Fibroblast of skin of scalp (primary cell): ENCODE measurements at regions not wholly inside any gene's neighbourhood (a gene's known extent, or its start where the extent isn't known, plus 50 kb on each side); places are given as distances from the start of the nearest gene placed in this dataset.
A peak's percentile ranks its signal among the peaks of the same experiment; 100 is the strongest.

ENCODE experiments used
- DNase-seq: peaks from one replicate; pipeline ENCODE4 v3.0.0-alpha.2; 2013

DNA sequence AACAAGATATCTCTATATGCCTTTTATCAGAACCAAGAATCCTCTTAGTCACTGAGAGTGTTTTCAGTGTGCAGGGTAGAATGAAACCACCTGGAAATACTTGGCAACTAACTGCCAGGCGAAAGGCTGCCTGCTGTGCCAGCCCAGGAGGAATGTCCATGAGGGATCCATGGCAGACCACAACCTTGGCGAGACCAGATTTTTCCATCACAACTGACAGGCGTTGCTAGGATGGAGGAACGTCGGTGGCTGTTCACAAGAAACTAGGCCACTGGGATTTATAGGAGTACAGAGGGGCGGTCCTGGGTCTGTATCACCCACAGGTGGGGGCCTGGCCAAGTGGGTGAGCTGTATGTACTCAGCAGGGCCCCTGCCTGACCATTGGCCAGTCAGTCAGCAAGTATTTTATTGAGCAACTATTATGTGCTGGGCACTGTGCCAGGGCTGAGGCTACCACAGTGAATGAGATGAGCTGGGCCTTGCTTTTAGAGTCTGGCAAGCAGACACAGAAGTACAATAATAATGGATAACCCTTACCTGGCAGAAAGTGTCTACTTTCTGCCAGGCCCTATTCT lies 199.4 kb downstream of the FOXD2 start:
- DNase-seq = no peak

- no peak for DNase-seq
Measured at GRCh38 chr1:47638240-47638639, 200.4 kb downstream of the FOXD2 start.

DNA sequence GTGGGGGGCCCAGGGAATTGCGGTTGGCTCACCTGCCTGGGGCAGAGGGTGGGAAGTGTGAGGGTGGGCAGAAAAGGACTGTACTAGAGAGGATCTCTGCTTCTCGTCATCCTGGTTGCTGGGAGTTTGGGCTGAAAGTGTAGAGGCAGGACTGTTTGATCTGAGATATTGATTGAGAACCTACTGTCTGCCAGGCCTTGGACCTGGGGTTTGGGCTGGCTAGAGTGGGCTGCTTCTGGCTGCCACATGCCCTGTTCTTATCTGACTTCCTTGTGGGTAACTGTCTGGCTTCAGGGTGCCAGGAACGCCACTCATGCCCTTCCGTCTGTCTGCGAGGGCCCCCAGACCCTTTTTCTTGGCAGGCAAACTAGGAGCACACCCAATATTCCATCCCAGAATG lies 200.9 kb downstream of the FOXD2 start:
- no peak for DNase-seq

GRCh38 chr1:47643306-47644211 lies 205.7 kb downstream of the FOXD2 start:
- peak; percentile 31 for DNase-seq

DNA sequence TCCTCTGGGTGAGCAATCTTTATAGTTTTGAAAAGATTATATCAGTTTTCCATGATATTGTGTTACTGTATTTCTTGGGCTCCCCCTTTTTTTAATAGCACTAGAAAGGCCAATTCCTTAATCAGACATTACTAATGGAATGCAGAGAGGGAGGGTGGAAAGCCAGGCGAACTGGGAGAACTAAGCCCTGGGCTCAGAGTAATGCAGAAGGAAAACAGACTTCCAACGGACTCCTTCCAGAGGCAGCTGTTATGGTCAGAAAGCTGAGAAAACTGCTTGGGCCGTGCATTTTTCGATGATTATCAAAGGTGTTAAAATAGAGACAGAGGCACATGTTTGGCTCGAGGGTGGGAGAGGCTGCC lies 206.3 kb downstream of the FOXD2 start:
- DNase-seq = peak; percentile 40

- no peak for DNase-seq
Measured at GRCh38 chr1:47645151-47645550, 207.3 kb downstream of the FOXD2 start.

DNA sequence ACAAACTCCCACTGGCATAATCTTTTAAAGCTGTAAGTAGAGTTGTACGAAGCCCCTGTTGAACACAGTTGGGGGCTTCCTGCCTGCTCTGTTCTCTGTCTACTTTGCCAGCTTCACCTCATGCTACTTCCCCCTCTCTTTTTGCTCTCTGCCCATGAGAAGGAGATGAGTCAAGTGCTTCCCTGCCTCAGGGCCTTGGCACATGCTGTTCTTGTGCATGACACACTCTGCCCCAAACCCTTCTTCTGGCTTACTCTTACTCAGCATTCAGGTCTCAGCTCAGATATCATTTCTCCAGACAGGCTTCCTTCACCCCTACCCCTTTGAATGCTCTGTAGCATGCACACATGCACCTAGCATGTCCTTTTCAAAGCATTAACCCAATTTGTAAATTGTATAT lies 208.8 kb downstream of the FOXD2 start:
- no peak for DNase-seq

DNA sequence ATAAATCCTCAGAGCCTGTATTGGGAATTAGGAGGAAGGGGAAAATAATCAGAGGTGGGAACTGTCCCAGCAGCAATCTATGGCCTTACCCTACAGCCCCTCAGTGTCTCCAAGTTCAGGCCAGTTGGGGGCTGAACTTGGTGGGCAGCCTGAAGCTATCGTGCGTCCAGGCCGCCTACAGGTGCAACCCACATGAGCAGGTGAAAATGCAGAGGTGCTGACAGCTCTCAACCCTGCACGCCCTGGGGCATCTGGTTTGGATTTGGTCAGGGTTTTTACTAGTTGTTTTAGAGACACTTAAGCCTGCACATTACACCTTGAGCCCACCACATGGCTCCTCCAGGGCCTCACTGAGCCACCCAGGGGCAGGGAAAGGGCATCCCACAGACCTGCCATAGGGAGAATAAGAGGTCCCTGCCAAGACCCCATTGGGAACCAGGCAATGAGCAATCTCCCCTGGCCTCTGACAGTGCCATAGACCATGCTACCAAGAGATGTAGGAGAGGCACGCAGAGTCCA lies 209.5 kb downstream of the FOXD2 start:
- DNase-seq = no peak

DNA sequence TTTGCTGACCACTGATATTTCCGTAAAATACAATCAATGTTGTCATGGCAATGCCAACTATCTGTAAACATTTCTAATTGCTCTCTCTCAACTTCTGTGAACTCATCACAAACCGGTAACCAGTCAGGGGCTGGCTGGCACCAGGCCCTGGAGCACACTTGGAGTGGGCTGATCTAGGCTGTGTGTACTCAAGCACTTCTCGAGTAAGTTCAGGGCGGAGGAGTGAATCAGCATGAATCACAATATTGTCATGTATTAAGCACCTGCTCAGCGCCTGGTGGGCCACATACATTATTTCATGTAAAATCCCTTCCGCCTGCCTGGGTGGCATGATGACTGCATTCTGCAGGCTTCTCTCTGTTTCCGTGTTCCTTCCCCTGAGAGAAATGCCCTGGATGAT lies 212.4 kb downstream of the FOXD2 start:
- peak; percentile 72 for DNase-seq

GRCh38 chr1:47650611-47651010 lies 212.8 kb downstream of the FOXD2 start:
- no peak for DNase-seq

GRCh38 chr1:47651311-47652089 lies 213.7 kb downstream of the FOXD2 start:
- no peak for DNase-seq

GRCh38 chr1:47655521-47656300 lies 217.9 kb downstream of the FOXD2 start:
- DNase-seq = no peak

- DNase-seq = peak; percentile 22
Measured at GRCh38 chr1:47656719-47657685, 219.2 kb downstream of the FOXD2 start.

GRCh38 chr1:47658161-47658920 lies 220.5 kb downstream of the FOXD2 start:
- DNase-seq = no peak

- no peak for DNase-seq
Measured at GRCh38 chr1:47659146-47659545, 221.3 kb downstream of the FOXD2 start.

DNA sequence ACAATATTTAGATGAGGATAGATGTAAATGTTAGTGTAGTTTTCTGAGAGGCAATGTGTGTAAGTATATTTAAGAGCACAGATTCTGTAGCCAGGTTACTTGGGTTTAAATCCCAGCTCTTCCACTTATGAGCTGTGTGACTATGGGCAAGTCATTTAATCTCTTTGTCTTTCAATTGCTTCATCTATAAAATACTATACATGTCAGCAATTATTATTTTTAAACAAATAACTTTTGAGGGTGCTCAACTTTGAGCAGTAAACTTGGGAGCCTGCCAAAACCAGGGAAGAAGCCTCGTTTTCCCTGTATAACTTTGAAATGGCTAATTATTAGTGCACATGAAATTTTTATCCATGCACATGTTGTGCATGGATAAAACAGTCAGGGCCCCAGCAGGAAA lies 222.8 kb downstream of the FOXD2 start:
- no peak for DNase-seq

DNA sequence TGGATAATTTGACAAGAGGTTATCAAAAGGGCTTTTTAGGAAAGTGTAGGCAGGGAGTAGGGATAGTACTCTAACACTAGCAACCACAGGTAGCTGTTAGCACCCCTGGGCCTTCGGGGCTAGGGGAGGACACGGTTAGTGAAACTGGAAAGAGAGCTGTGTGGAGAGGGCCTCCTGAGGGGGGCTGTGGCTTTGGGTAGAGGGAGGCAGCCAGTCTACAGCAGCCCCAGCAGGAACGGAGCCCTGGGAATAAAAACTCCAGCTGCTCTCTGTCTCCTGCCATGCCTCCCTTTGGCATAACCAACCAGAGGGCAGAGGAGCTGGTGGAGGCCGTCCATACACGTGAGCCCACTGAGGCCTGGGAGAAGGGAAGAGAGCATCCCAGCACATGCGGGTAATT lies 223.2 kb downstream of the FOXD2 start:
- DNase-seq = no peak

DNA sequence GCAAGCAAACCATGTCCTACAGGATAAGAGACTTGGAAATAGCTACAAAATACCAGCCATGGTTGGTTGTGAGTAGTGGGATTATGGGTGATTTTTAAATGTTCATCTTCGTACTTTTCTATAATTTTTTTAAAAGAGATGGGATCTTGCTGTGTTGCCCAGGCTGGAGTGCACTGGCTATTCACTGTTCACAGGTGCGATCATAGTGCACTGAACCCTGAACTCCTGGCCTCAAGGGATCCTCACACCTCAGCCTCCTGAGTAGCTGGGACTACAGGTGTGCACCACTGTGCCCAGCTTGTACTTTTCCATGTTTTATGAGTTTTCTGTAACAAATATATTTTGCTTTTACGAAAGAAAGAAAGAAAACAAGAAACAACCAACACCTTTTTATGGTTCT lies 224.2 kb downstream of the FOXD2 start:
- no peak for DNase-seq

DNA sequence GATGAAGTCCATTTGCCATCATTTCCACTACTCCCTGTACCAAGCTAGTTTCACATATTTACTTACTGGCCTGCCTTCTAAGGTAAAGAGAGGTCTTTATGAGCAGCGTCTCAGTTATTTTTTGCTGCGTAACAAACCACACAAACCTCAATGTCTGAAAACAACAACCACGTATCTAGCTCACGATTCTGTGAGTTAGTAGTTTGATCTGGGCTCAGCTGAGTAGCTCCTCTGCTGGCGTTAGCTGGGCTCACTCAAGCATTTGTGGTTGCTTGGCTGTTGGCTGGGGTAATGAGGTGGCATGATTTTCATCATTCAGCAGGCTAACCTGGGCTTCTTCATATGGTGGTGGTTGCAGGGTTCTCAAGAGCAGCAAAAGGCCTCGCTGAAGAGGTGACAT lies 225.4 kb downstream of the FOXD2 start:
- DNase-seq = no peak

DNA sequence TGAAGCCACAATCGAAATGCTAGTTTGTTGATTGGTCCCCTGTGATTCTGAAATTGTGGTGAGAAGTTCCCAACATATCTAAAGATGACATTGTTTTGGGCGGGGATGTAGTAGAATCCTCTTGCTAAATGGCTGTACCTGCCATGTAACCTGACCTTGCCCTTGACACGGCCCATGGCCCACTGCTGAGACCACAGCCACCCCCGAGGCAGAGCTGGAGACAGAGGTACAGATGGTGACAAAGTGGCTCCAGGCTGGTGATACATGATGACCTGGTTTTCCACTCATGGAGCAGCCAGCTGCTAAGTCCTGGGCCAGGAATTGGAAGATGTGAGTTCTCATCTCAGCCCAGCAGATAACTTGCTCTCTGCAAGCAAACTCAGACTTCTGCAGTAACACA lies 226.5 kb downstream of the FOXD2 start:
- DNase-seq = no peak
